ENCODE measurements at regions not wholly inside any gene's neighbourhood (a gene's known extent, or its start where the extent isn't known, plus 50 kb on each side); places are given as distances from the start of the nearest gene placed in this dataset.
"Not testable (repeated sequence)": the region's sequence is repeated elsewhere in the genome, so short reads cannot be mapped to it uniquely, and the experiment has no call there.

- Mint-ChIP-seq H3K9me3 (no peaks in the 10 kb centered on the region), H3K4me1 (no peaks in the 10 kb centered on the region)
- POLR2A ChIA-PET: no interaction called here
Observed at GRCh38 chr6:8181160-8181881, 79.0 kb upstream of the EEF1E1 start.

DNA sequence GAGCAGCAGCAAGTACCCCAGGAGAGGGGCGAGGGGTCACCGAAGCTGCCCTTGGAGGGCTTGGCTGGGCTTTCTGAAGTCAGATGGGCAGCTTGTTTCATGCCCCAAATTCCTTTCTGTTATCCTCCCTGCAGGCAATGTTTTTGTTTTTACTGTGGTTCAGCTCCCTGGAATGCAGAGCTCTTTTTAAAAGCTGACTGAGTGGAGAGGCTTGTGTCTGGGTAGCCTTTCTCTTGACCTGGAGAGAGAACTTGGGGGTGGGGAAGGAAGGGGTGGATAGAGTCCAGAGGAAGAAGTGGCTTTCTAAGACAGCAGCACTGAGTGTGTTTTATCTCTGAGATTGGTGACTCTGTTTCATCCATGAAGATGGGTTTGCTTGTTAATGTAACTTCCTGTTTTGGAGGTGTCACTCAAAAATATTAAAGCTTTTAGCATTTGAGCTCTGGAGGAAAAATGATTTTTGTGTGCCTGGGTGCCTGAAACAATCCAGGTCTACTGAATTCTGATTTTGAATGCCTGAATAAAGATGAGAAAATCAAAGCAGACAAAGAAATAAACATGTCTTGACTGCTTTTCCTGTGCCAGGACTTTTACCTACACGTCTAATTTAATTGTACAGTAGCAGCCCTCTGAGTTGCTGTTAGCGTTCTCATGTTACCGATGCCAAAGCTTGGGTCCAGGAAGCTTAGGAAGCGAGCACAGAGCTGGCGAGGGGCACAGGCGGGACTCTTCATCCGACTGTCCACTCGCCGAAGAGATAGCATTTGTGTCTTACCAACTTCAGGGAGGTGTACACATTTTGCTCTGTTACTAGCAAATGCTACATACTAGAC lies 78.2 kb upstream of the EEF1E1 start:
- Mint-ChIP-seq H3K4me3 (no peak overlapping the region), H3K4me1 (no peaks in the 10 kb centered on the region), H3K36me3 (no peaks in the 10 kb centered on the region), H3K27me3 (peaks cover 2 to 25% (median 16%) of the 10 kb centered on the region in 5 donors), H3K27ac (no peak overlapping the region), H3K9me3 (no peaks in the 10 kb centered on the region)
- ATAC-seq: no peak
- POLR2A ChIA-PET: no interaction called here
- no peak for DNase-seq

More at GRCh38 chr6:8181160-8181881, 79.0 kb upstream of the EEF1E1 start:
- H3K27ac Mint-ChIP-seq: no peak overlapping the region
- ATAC-seq: no peak
- no peak overlapping the region for H3K4me3 Mint-ChIP-seq
- no peak for DNase-seq
- H3K36me3 Mint-ChIP-seq: no peaks in the 10 kb centered on the region
- H3K27me3 Mint-ChIP-seq: peaks cover 4 to 23% (median 18%) of the 10 kb centered on the region in 5 donors

GRCh38 chr6:8177721-8178120 lies 75.4 kb upstream of the EEF1E1 start:
- POLR2A ChIA-PET: no interaction called here
- no peak for ATAC-seq
- Mint-ChIP-seq H3K4me3 (no peak overlapping the region), H3K36me3 (no peaks in the 10 kb centered on the region), H3K27ac (peak overlapping the region in 1 of 10 donors; percentile 74), H3K27me3 (peaks cover 5 to 34% (median 13%) of the 10 kb centered on the region in 5 donors), H3K9me3 (no peaks in the 10 kb centered on the region), H3K4me1 (no peaks in the 10 kb centered on the region)
- no peak for DNase-seq

- H3K27ac Mint-ChIP-seq: peak overlapping the region in 1 of 10 donors; percentile 53
- no peaks in the 10 kb centered on the region for H3K9me3 Mint-ChIP-seq
- DNase-seq (no peak), ATAC-seq (no peak)
- no peaks in the 10 kb centered on the region for H3K4me1 Mint-ChIP-seq
- peaks cover 5 to 17% (median 9%) of the 10 kb centered on the region in 5 donors for H3K27me3 Mint-ChIP-seq
- POLR2A ChIA-PET: no interaction called here
- no peak overlapping the region for H3K4me3 Mint-ChIP-seq
- H3K36me3 Mint-ChIP-seq: no peaks in the 10 kb centered on the region
Observed at GRCh38 chr6:8175046-8175777, 72.9 kb upstream of the EEF1E1 start.

DNA sequence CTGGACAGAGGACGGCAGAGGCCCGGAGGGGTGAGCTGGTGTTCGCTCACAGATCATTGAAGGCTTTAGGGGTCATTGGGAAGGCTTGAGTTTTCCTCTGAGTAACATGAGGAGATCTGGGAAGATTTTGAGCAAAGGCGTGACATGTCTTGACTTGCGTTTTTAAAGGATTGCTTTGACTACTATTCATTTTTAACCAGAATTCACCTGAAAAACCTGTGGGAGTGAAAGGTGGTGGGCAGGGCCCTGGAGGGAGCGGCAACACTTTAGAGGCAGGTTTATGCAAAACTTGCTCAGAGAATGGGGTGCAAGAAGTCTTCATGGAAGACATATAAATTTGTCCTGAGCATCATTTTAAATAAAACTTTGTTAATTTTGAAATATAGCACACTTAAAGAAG lies 72.2 kb upstream of the EEF1E1 start:
- H3K4me1 Mint-ChIP-seq: no peaks in the 10 kb centered on the region
- no peaks in the 10 kb centered on the region for H3K9me3 Mint-ChIP-seq
- DNase-seq: no peak

GRCh38 chr6:8172530-8172929 lies 70.2 kb upstream of the EEF1E1 start:
- Mint-ChIP-seq H3K27me3 (peaks cover 5 to 17% (median 8%) of the 10 kb centered on the region in 5 donors), H3K4me3 (no peak overlapping the region), H3K9me3 (no peaks in the 10 kb centered on the region), H3K36me3 (no peaks in the 10 kb centered on the region), H3K4me1 (no peaks in the 10 kb centered on the region), H3K27ac (no peak overlapping the region)
- DNase-seq (no peak), ATAC-seq (no peak)
- POLR2A ChIA-PET: no interaction called here

More for the DNA sequence above, 72.2 kb upstream of the EEF1E1 start:
- Mint-ChIP-seq H3K27ac (no peak overlapping the region), H3K4me3 (no peak overlapping the region), H3K27me3 (peaks cover 5 to 17% (median 9%) of the 10 kb centered on the region in 5 donors), H3K36me3 (no peaks in the 10 kb centered on the region)
- ATAC-seq: no peak
- POLR2A ChIA-PET: no interaction called here

GRCh38 chr6:8170754-8171153 lies 68.4 kb upstream of the EEF1E1 start:
- Mint-ChIP-seq H3K36me3 (no peaks in the 10 kb centered on the region), H3K27me3 (peaks cover 3 to 17% (median 5%) of the 10 kb centered on the region in 5 donors), H3K9me3 (no peaks in the 10 kb centered on the region), H3K4me1 (no peaks in the 10 kb centered on the region), H3K27ac (no peak overlapping the region), H3K4me3 (no peak overlapping the region)
- DNase-seq (no peak), ATAC-seq (no peak)
- POLR2A ChIA-PET: no interaction called here

DNA sequence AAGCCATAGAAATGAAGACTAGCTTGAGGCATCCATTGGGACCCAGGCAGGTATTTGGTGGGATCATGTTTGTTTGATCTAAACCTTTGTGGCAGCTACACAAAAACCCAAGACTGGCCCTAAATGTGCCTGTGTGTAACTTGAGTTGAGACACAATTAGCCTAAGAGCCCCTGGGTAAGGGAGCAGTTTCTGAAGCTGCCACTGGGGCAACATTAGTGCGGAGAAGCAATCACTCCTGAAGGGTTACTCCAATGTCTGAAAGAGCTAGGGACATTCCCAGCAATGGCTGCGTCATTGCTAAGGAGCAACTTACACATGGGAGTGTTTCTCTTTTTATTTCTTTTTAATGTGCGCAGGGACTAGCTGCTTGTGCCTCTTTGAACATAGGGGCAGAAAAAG lies 67.9 kb upstream of the EEF1E1 start:
- Mint-ChIP-seq H3K27me3 (peaks cover 3 to 19% (median 6%) of the 10 kb centered on the region in 5 donors), H3K36me3 (no peaks in the 10 kb centered on the region), H3K4me1 (no peaks in the 10 kb centered on the region), H3K9me3 (no peaks in the 10 kb centered on the region), H3K4me3 (no peak overlapping the region), H3K27ac (no peak overlapping the region)
- POLR2A ChIA-PET: no interaction called here
- ATAC-seq (no peak), DNase-seq (no peak)

DNA sequence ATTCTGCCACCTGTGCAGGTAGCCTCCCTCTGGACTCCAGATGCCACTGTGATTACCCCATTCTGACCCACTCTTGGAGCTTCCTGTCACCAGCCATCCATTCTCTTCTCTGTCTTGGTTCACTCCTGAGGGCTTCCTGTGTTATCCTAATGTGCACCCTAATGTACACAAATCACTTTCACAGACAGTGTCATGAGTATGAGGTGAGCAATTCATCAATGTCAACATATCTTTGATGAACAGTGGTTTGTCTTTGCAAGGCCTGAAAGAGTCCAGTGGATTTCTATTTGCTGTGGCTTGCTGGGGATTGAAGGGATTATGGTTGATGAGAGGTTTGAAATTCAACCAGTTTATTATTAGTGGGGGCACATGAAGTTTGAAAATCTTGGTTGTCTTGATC lies 63.8 kb upstream of the EEF1E1 start:
- no peak overlapping the region for H3K27ac Mint-ChIP-seq
- H3K9me3 Mint-ChIP-seq: peaks cover 0 to 6% (median 0%) of the 10 kb centered on the region in 9 donors
- H3K4me3 Mint-ChIP-seq: no peak overlapping the region
- POLR2A ChIA-PET: no interaction called here
- DNase-seq (no peak), ATAC-seq (no peak)
- H3K27me3 Mint-ChIP-seq: peaks cover 3 to 10% (median 5%) of the 10 kb centered on the region in 5 donors
- H3K36me3 Mint-ChIP-seq: peaks cover 0 to 5% (median 0%) of the 10 kb centered on the region in 3 donors
- no peaks in the 10 kb centered on the region for H3K4me1 Mint-ChIP-seq

DNA sequence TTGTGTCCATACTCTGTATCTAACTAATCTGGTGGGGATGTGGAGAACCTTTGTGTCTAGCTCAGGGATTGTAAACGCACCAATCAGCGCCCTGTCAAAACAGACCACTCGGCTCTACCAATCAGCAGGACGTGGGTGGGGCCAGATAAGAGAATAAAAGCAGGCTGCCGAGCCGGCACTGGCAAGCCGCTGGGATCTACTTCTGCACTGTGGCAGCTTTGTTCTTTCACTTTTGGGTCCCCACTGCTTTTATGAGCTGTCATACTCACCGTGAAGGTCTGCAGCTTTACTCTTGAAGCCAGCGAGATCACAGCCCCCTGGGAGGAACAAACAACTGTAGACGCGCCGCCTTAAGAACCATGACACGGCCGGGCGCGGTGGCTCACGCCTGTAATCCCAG lies 62.7 kb upstream of the EEF1E1 start:
- ATAC-seq, H3K27ac Mint-ChIP-seq, DNase-seq, H3K36me3 Mint-ChIP-seq, H3K9me3 Mint-ChIP-seq, POLR2A ChIA-PET, H3K4me1 Mint-ChIP-seq, H3K4me3 Mint-ChIP-seq: not testable (repeated sequence)
- peaks cover 1 to 10% (median 6%) of the 10 kb centered on the region in 5 donors for H3K27me3 Mint-ChIP-seq

DNA sequence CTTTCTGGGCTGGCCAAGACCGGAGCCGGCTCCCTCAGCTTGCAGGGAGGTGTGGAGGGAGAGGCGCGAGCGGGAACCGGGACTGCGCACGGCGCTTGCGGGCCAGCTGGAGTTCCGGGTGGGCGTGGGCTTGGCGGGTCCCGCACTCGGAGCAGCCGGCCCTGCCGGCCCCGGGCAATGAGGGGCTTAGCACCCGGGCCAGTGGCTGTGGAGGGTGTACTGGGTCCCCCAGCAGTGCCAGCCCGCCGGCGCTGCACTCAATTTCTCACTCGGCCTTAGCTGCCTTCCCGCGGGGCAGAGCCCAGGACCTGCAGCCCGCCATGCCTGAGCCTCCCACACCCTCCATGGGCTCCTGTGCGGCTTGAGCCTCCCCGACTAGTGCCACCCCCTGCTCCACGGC lies 61.9 kb upstream of the EEF1E1 start:
- ATAC-seq: not testable (repeated sequence)

DNA sequence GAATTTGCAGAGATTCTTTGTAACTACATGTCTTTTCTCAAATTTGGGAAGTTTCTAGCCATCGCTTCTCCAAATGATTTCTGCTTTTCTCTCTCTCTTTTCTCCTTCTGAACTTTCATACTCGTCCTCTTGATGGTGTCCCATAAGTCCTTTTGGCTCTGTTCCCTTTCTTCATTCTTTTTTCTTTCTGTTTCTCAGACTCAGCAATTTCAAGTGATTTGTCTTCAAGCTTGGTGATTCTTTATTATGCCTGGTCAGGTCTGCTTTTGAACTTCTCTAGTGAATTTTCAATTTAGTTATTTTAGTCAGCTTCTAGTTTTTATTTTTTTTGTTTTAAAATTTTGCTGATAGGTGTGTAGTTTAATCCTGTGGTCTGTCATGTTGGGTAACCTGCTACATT lies 57.6 kb upstream of the EEF1E1 start:
- POLR2A ChIA-PET: no interaction called here
- Mint-ChIP-seq H3K27ac (no peak overlapping the region), H3K36me3 (peaks cover 0 to 5% (median 0%) of the 10 kb centered on the region in 3 donors), H3K27me3 (peaks cover 0 to 9% (median 8%) of the 10 kb centered on the region in 5 donors), H3K4me1 (no peaks in the 10 kb centered on the region), H3K9me3 (peaks cover 0 to 6% (median 0%) of the 10 kb centered on the region in 9 donors), H3K4me3 (no peak overlapping the region)
- ATAC-seq (no peak), DNase-seq (no peak)

More for the DNA sequence above, 61.9 kb upstream of the EEF1E1 start:
- H3K4me3 Mint-ChIP-seq, H3K36me3 Mint-ChIP-seq, H3K27ac Mint-ChIP-seq, DNase-seq, H3K4me1 Mint-ChIP-seq, H3K9me3 Mint-ChIP-seq, POLR2A ChIA-PET: not testable (repeated sequence)
- peaks cover 6 to 12% (median 7%) of the 10 kb centered on the region in 5 donors for H3K27me3 Mint-ChIP-seq

DNA sequence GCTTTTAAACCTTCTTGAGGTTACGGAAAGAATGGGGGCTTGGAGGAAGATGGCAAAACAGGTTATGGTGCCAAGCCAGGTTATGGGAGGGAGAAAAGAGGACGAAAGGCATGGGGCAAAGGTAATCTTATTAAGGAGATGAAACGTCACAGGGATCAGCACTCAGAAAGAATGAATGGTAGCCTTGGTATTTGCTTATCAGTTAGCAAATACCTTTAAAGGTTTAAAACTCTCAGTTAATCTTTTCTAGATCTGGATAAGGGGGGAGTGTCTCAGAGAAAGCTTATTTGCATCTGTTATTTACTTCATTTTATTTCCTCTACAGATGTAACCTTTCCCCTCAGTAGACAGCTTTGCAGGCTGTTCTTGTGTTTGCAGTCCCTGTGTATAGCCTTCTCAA lies 55.5 kb upstream of the EEF1E1 start:
- no peak overlapping the region for H3K27ac Mint-ChIP-seq
- POLR2A ChIA-PET: interaction anchor here (0.5 kb wide), 1 partner anchor 785 kb away, joined by 3 read pairs; no protein-coding TSS in a partner anchor
- peaks cover 0 to 6% (median 0%) of the 10 kb centered on the region in 9 donors for H3K9me3 Mint-ChIP-seq

More for the DNA sequence above, 55.5 kb upstream of the EEF1E1 start:
- peaks cover 10 to 20% (median 15%) of the 10 kb centered on the region in 5 donors for H3K27me3 Mint-ChIP-seq
- no peaks in the 10 kb centered on the region for H3K4me1 Mint-ChIP-seq
- DNase-seq: no peak
- peaks cover 0 to 5% (median 0%) of the 10 kb centered on the region in 3 donors for H3K36me3 Mint-ChIP-seq
- no peak overlapping the region for H3K4me3 Mint-ChIP-seq
- ATAC-seq: no peak

Measured in naive thymus-derived CD8-positive, alpha-beta T cell (primary cell).